OCI-LY3 (cell line): ENCODE measurements at regions not wholly inside any gene's neighbourhood (a gene's known extent, or its start where the extent isn't known, plus 50 kb on each side); places are given as distances from the start of the nearest gene placed in this dataset.

ENCODE experiments used
- H2AFZ ChIP-seq: fragments of 200-600, 300-600 bp; shearing (Covaris generic); 2 replicates; pipeline ENCODE4 v1.6.0; 2014; ENCODE audit warnings: antibody characterized with exemption, low read depth, low read length
- H3K27ac ChIP-seq: fragments of 200-600, 300-600 bp; sonication (generic); 2 replicates; pipeline ENCODE4 v1.5.1; 2014; ENCODE audit warnings: mild to moderate bottlenecking, low read length, moderate library complexity, mixed read lengths
- H3K27me3 ChIP-seq: fragments of 200-600, 300-600 bp; sonication (generic); 2 replicates; pipeline ENCODE4 v1.6.1; 2014; ENCODE audit warnings: low read depth, low read length, mixed read lengths
- H3K36me3 ChIP-seq: fragments of 200-600, 300-600 bp; sonication (generic); replicated peaks from 2 replicates; pipeline ENCODE3; 2014; ENCODE audit warnings: low read depth, low read length, mixed read lengths
- H3K4me1 ChIP-seq: fragments of 300-600, 200-600 bp; sonication (generic); 2 replicates; pipeline ENCODE4 v1.6.1; 2014; ENCODE audit warnings: low read length, mixed read lengths
- H3K4me2 ChIP-seq: fragments of 200-600, 300-600 bp; sonication (generic); 2 replicates; pipeline ENCODE4 v1.6.1; 2014; ENCODE audit warnings: low read length, mixed read lengths
- H3K4me3 ChIP-seq: fragments of 300-600, 200-600 bp; sonication (generic); 2 replicates; pipeline ENCODE4 v1.5.1; 2014; ENCODE audit warnings: antibody characterized with exemption, mild to moderate bottlenecking, low read length, moderate library complexity
- H3K79me2 ChIP-seq: fragments of 300-600, 200-600 bp; shearing (Covaris generic); 2 replicates; pipeline ENCODE4 v1.6.1; 2014; ENCODE audit warnings: mild to moderate bottlenecking, low read length, mixed read lengths
- H3K9ac ChIP-seq: fragments of 300-600, 200-600 bp; shearing (Covaris generic); 2 replicates; pipeline ENCODE4 v1.6.0; 2014; ENCODE audit warnings: mild to moderate bottlenecking, low read length, moderate library complexity
- H3K9me3 ChIP-seq: fragments of 200-600, 300-600 bp; shearing (Covaris generic); 2 replicates; pipeline ENCODE4 v1.6.1; 2014; ENCODE audit warnings: low read length, mixed read lengths; ENCODE audit not compliant: insufficient read depth
- H4K20me1 ChIP-seq: fragments of 200-600, 300-600 bp; sonication (generic); 2 replicates; pipeline ENCODE4 v1.6.1; 2016; ENCODE audit warnings: low read length, mixed read lengths; ENCODE audit not compliant: insufficient read depth
- CTCF ChIP-seq: fragments of 200-600, 300-600 bp; sonication (generic); IDR thresholded peaks from 2 replicates; pipeline ENCODE4 v1.5.1; 2014; ENCODE audit warnings: antibody characterized with exemption, low read length, low read depth
- EZH2phosphoT487 ChIP-seq: fragments of 200-600 bp; shearing (Covaris generic); IDR thresholded peaks from 2 replicates; pipeline ENCODE4 v1.6.1; 2018; ENCODE audit warnings: antibody characterized with exemption, mixed run types, low read depth

GRCh38 chr2:75810611-75811330, 100.1 kb upstream of the GCFC2 start:
- no peaks in the 10 kb centered on the region for H3K79me2 ChIP-seq
- H3K4me2 ChIP-seq = no peak overlapping the region
- TF ChIP-seq CTCF (no peak), EZH2phosphoT487 (no peak)
- H3K4me1 ChIP-seq = no peaks in the 10 kb centered on the region
- no peak overlapping the region for H3K27ac ChIP-seq
- H3K36me3 ChIP-seq = no peaks in the 10 kb centered on the region
- no peaks in the 10 kb centered on the region for H4K20me1 ChIP-seq
- H3K27me3 ChIP-seq = no peaks in the 10 kb centered on the region
- no peaks in the 10 kb centered on the region for H3K9me3 ChIP-seq
- H3K4me3 ChIP-seq = no peak overlapping the region
- H3K9ac ChIP-seq = no peak overlapping the region
- no peak overlapping the region for H2AFZ ChIP-seq

- H2AFZ ChIP-seq = no peak overlapping the region
- no peak overlapping the region for H3K4me3 ChIP-seq
- H3K79me2 ChIP-seq = no peaks in the 10 kb centered on the region
- H3K4me2 ChIP-seq = no peak overlapping the region
- no peak overlapping the region for H3K9ac ChIP-seq
- no peak for TF ChIP-seq EZH2phosphoT487
- no peak for TF ChIP-seq CTCF
- no peak overlapping the region for H3K27ac ChIP-seq
- H4K20me1 ChIP-seq = no peaks in the 10 kb centered on the region
- no peaks in the 10 kb centered on the region for H3K4me1 ChIP-seq
- H3K9me3 ChIP-seq = no peaks in the 10 kb centered on the region
- no peaks in the 10 kb centered on the region; the same call in 1 of the 2 replicates for H3K27me3 ChIP-seq
- no peaks in the 10 kb centered on the region for H3K36me3 ChIP-seq
These were observed 98.2 kb upstream of the GCFC2 start for GRCh38 chr2:75808793-75809535.

GRCh38 chr2:75807992-75808391, 97.3 kb upstream of the GCFC2 start:
- Histone ChIP-seq H3K9me3 (no peaks in the 10 kb centered on the region), H3K4me2 (no peak overlapping the region), H4K20me1 (no peaks in the 10 kb centered on the region), H3K4me1 (no peaks in the 10 kb centered on the region), H3K4me3 (no peak overlapping the region), H3K27ac (no peak overlapping the region), H3K79me2 (no peaks in the 10 kb centered on the region), H3K36me3 (no peaks in the 10 kb centered on the region), H3K9ac (no peak overlapping the region), H2AFZ (no peak overlapping the region), H3K27me3 (no peaks in the 10 kb centered on the region; the same call in 1 of the 2 replicates)
- TF ChIP-seq EZH2phosphoT487 (no peak), CTCF (no peak)

- Histone ChIP-seq H3K4me2 (peak overlapping the region; percentile 84), H3K27ac (0 out of 2 replicates have a peak overlapping the region, but pooled peaks have one; percentile 44), H2AFZ (no peak overlapping the region), H3K36me3 (no peaks in the 10 kb centered on the region), H3K79me2 (no peaks in the 10 kb centered on the region), H3K9ac (no peak overlapping the region), H3K9me3 (no peaks in the 10 kb centered on the region), H4K20me1 (peaks cover 4% of the 10 kb centered on the region), H3K4me1 (peaks cover 41% of the 10 kb centered on the region), H3K4me3 (peak overlapping the region; percentile 45; the same call in 1 of the 2 replicates), H3K27me3 (peaks cover 5% of the 10 kb centered on the region; the same call in 1 of the 2 replicates)
- no peak for TF ChIP-seq CTCF
- no peak for TF ChIP-seq EZH2phosphoT487
These were observed 90.7 kb upstream of the GCFC2 start for GRCh38 chr2:75801234-75801982.
